H1 (cell line): ENCODE measurements at regions not wholly inside any gene's neighbourhood (a gene's known extent, or its start where the extent isn't known, plus 50 kb on each side); places are given as distances from the start of the nearest gene placed in this dataset.

Source experiments
- CTCF ChIA-PET: fragments of 300-600 bp; sonication (Branson Sonifier 250); formaldehyde crosslinking; loops from one replicate; lab custom pipeline; 2021; ENCODE audit not compliant: partially characterized antibody; lab: Charles Lee
- POLR2A ChIA-PET: fragments of 300-600 bp; sonication (Branson Sonifier 250); formaldehyde crosslinking; loops from one replicate; lab custom pipeline; 2021; ENCODE audit warnings: inconsistent platforms; ENCODE audit not compliant: partially characterized antibody; lab: Charles Lee
- DNase-seq, 2 experiments: peaks; one replicate each; pipeline versions ENCODE4 v3.0.0 to v3.0.0-alpha.2; 2010 to 2022; ENCODE audit warnings: low spot score in 2 of 2, low read depth in 1 of 2, mixed read lengths in 1 of 2
- FAIRE-seq: peaks from 2 replicates; lab custom pipeline; 2011; peaks lifted over from hg19 to GRCh38; lab: Jason Lieb, UNC
- H2AFZ ChIP-seq: 2 replicates; pipeline ENCODE4 v1.8.1; 2012; ENCODE audit warnings: low read length, inconsistent platforms
- H2AK5ac ChIP-seq: 2 replicates; pipeline ENCODE4 v1.6.1; 2013; ENCODE audit warnings: low read depth, low read length
- H2BK120ac ChIP-seq: replicated peaks from 2 replicates; pipeline ENCODE3; 2013; ENCODE audit warnings: low read depth, low read length, inconsistent platforms
- H2BK12ac ChIP-seq: 2 replicates; pipeline ENCODE4 v1.6.1; 2013; ENCODE audit warnings: low read depth, low read length
- H2BK15ac ChIP-seq: 2 replicates; pipeline ENCODE4 v1.6.1; 2013; ENCODE audit warnings: low read length
- H2BK20ac ChIP-seq: 2 replicates; pipeline ENCODE4 v1.6.1; 2013; ENCODE audit warnings: low read length
- H2BK5ac ChIP-seq: 2 replicates; pipeline ENCODE4 v1.6.1; 2013; ENCODE audit warnings: low read depth, low read length
- H3K14ac ChIP-seq: 2 replicates; pipeline ENCODE4 v1.6.1; 2013; ENCODE audit warnings: inconsistent platforms; ENCODE audit not compliant: insufficient read length
- H3K18ac ChIP-seq: 2 replicates; pipeline ENCODE4 v1.6.1; 2013; ENCODE audit warnings: low read length; ENCODE audit errors: extremely low read depth
- H3K23ac ChIP-seq: 2 replicates; pipeline ENCODE4 v1.6.1; 2013; ENCODE audit warnings: inconsistent platforms; ENCODE audit not compliant: insufficient read length
- H3K23me2 ChIP-seq: 2 replicates; pipeline ENCODE4 v1.6.1; 2013; ENCODE audit warnings: low read depth, low read length
- H3K27ac ChIP-seq: 2 replicates; pipeline ENCODE4 v1.6.1; 2011; ENCODE audit warnings: low read depth, low read length, inconsistent platforms
- H3K27me3 ChIP-seq, 4 experiments: replicated peaks in 1 of 4; 1 replicate in 1 of 4; 2 replicates in 3 of 4; pipeline versions ENCODE4 v1.6.1 to v1.8.1; 2011 to 2013; ENCODE audit warnings: low read length in 3 of 4, mild to moderate bottlenecking in 3 of 4, inconsistent platforms in 2 of 4, mixed read lengths in 2 of 4, moderate library complexity in 1 of 4; ENCODE audit not compliant: control insufficient read depth in 3 of 4, insufficient read depth in 3 of 4; ENCODE audit errors: extremely low read depth in 1 of 4
- H3K36me3 ChIP-seq, 4 experiments: 2 replicates each; pipeline versions ENCODE4 v1.6.1 to v1.8.1; 2011 to 2013; ENCODE audit warnings: mild to moderate bottlenecking in 4 of 4, low read length in 3 of 4, moderate library complexity in 2 of 4, control low read depth in 1 of 4, inconsistent platforms in 1 of 4; ENCODE audit not compliant: insufficient read depth in 4 of 4, control insufficient read depth in 2 of 4
- H3K4ac ChIP-seq: replicated peaks from 2 replicates; pipeline ENCODE3; 2013; ENCODE audit warnings: low read length, low read depth, mixed read lengths, inconsistent platforms; ENCODE audit not compliant: insufficient read length
- H3K4me1 ChIP-seq, 4 experiments: replicated peaks in 1 of 4; 1 replicate in 1 of 4; 2 replicates in 3 of 4; pipeline versions ENCODE4 v1.6.1 to v1.8.1; 2011 to 2013; ENCODE audit warnings: low read length in 3 of 4, inconsistent platforms in 2 of 4, mixed read lengths in 1 of 4; ENCODE audit not compliant: insufficient read depth in 4 of 4, control insufficient read depth in 3 of 4
- H3K4me2 ChIP-seq, 2 experiments: 2 replicates each; pipeline versions ENCODE4 v1.6.1 to v1.8.1; 2011 to 2013; ENCODE audit warnings: low read depth in 2 of 2, low read length in 2 of 2, control low read depth in 1 of 2, inconsistent platforms in 1 of 2, mild to moderate bottlenecking in 1 of 2; ENCODE audit not compliant: insufficient read depth in 1 of 2
- H3K4me3 ChIP-seq, 4 experiments: fragments of 200-600, 300-600 bp in 1 of 4; sonication (generic), shearing (Covaris generic), sonication (Bioruptor Twin) in 1 of 4; 2 replicates each; pipeline versions ENCODE4 v1.5.1 to v1.8.1; 2011 to 2016; ENCODE audit warnings: low read length in 4 of 4, low read depth in 3 of 4, control low read depth in 2 of 4, inconsistent platforms in 2 of 4, mild to moderate bottlenecking in 2 of 4, mixed read lengths in 1 of 4, moderate library complexity in 1 of 4; ENCODE audit not compliant: insufficient read depth in 2 of 4; ENCODE audit errors: extremely low read depth in 1 of 4
- H3K56ac ChIP-seq: replicated peaks from 2 replicates; pipeline ENCODE3; 2013; ENCODE audit warnings: low read depth, mild to moderate bottlenecking, mixed read lengths, low read length, inconsistent platforms; ENCODE audit not compliant: insufficient read length
- H3K79me1 ChIP-seq: 2 replicates; pipeline ENCODE4 v1.6.1; 2013; ENCODE audit warnings: low read depth, low read length, control low read depth
- H3K79me2 ChIP-seq, 2 experiments: 2 replicates each; pipeline versions ENCODE4 v1.6.1 to v1.8.1; 2012 to 2013; ENCODE audit warnings: low read length in 2 of 2, mild to moderate bottlenecking in 2 of 2, inconsistent platforms in 1 of 2; ENCODE audit not compliant: insufficient read depth in 2 of 2, control insufficient read depth in 1 of 2
- H3K9ac ChIP-seq, 4 experiments: replicated peaks in 1 of 4; 1 replicate in 1 of 4; 2 replicates in 3 of 4; pipeline versions ENCODE4 v1.6.1 to v1.8.1; 2011 to 2013; ENCODE audit warnings: low read depth in 3 of 4, low read length in 3 of 4, control low read depth in 2 of 4, mild to moderate bottlenecking in 2 of 4, moderate library complexity in 2 of 4, inconsistent platforms in 1 of 4; ENCODE audit errors: extremely low read depth in 1 of 4
- H3K9me3 ChIP-seq, 2 experiments: 2 replicates each; pipeline versions ENCODE4 v1.6.1 to v1.8.1; 2012 to 2013; ENCODE audit warnings: mild to moderate bottlenecking in 2 of 2, moderate library complexity in 2 of 2, control low read depth in 1 of 2, inconsistent platforms in 1 of 2, low read depth in 1 of 2, low read length in 1 of 2, mixed read lengths in 1 of 2; ENCODE audit not compliant: insufficient read depth in 2 of 2
- H4K20me1 ChIP-seq, 2 experiments: replicated peaks in 1 of 2; 2 replicates each; pipeline versions ENCODE3 to v1.8.1; 2011 to 2013; ENCODE audit warnings: inconsistent platforms in 2 of 2, low read length in 2 of 2, mild to moderate bottlenecking in 1 of 2; ENCODE audit not compliant: insufficient read depth in 2 of 2, control insufficient read depth in 1 of 2
- H4K5ac ChIP-seq: 2 replicates; pipeline ENCODE4 v1.6.1; 2013; ENCODE audit warnings: low read length, low read depth, mixed read lengths, inconsistent platforms; ENCODE audit not compliant: insufficient read length
- H4K8ac ChIP-seq: 2 replicates; pipeline ENCODE4 v1.8.0; 2013; ENCODE audit warnings: mild to moderate bottlenecking, moderate library complexity, low read length, inconsistent platforms; ENCODE audit not compliant: insufficient read depth; ENCODE audit errors: extremely low read depth
- H4K91ac ChIP-seq: replicated peaks from 2 replicates; pipeline ENCODE3; 2013; ENCODE audit warnings: low read length, mixed read lengths, inconsistent platforms; ENCODE audit not compliant: insufficient read length
- BCL11A ChIP-seq, 2 experiments: IDR thresholded peaks; one replicate each; pipeline ENCODE4 v1.6.1; 2011; ENCODE audit warnings: low read depth in 2 of 2, low read length in 2 of 2, mild to moderate bottlenecking in 2 of 2
- MAFK ChIP-seq: IDR thresholded peaks from 2 replicates; pipeline ENCODE4 v1.6.1; 2012; ENCODE audit warnings: low read depth, mild to moderate bottlenecking, improper control_type of control experiment, low read length
- SAP30 ChIP-seq: fragments of 300-600 bp; sonication (generic); IDR thresholded peaks from 2 replicates; pipeline ENCODE4 v1.7.1; 2012; ENCODE audit warnings: low read length, moderate library complexity, mild to moderate bottlenecking, inconsistent platforms; ENCODE audit not compliant: insufficient read depth, insufficient replicate concordance
- SP1 ChIP-seq: IDR thresholded peaks from 2 replicates; pipeline ENCODE4 v1.6.1; 2011; ENCODE audit warnings: low read depth, low read length
- WGBS, 2 experiments: shearing (Covaris generic) in 1 of 2; methylation state at CpG; one replicate each; pipeline versions ENCODE4 v1.1.6 to v1.1.7; 2013 to 2015; ENCODE audit warnings: low lambda C conversion rate in 2 of 2, mixed read lengths in 2 of 2, inconsistent platforms in 1 of 2, low coverage in 1 of 2, missing lambda C conversion rate in 1 of 2; ENCODE audit not compliant: insufficient replicate concordance in 2 of 2, insufficient coverage in 1 of 2, insufficient read length in 1 of 2; ENCODE audit errors: extremely low coverage in 1 of 2, missing lambda C conversion rate in 1 of 2; 5-methylcytosine and 5-hydroxymethylcytosine counted together
- TF ChIP-seq, protein P1 (sequence below): IDR thresholded peaks from 2 replicates; pipeline ENCODE4 v1.6.1; 2011; ENCODE audit warnings: low read depth, mild to moderate bottlenecking, low read length; ENCODE audit not compliant: insufficient read depth
- TF ChIP-seq, protein P2 (sequence below): IDR thresholded peaks from 2 replicates; pipeline ENCODE4 v1.6.1; 2012; ENCODE audit warnings: inconsistent platforms

DNA sequence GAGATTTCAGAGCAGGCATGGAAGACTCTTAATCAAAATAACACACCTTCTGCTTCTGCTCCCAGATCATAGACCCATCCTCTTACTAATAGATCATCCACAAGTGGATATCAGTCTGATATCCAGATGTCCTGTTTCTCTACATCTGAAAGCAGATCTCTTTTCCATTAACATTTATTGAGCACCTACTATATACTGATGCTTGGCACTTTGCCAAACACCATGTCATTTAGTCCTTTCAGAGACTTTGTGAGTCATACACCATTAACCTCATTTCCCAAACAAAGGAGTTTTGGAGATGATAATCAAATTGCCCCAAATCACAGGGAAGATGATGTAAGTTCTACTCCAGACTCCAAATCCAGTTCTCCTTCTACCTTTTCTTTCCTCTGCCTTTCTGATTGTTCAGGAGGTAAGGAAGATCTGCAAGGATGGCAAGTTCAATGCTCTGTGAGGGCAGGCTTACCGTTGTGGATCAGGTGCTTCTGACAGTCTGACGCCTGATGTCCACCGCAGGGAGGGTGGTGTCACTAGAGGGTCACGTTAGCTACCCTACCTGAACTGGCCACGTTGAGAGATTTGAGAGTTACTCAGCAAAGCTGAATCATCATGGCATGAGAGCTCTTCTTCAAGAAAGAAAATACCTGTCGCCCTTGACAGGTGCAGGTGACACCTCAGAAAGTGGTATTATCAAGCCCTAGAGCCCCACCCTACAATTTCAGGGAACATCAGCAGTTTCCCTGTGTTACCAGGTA lies 269.6 kb upstream of the ZMIZ1 start:
- Histone ChIP-seq H2BK120ac (no peak overlapping the region), H3K79me1 (no peaks in the 10 kb centered on the region), H2AFZ (no peak overlapping the region), H2BK15ac (no peak overlapping the region), H4K8ac (no peak overlapping the region), H3K79me2 (no peaks in the 10 kb centered on the region), H3K36me3 (no peaks in the 10 kb centered on the region), H3K4me1 (peaks cover 0 to 2% (median 0%) of the 10 kb centered on the region in 4 experiments; a peak in 1 of 7 replicates), H3K56ac (no peak overlapping the region), H3K4me2 (no peak overlapping the region), H3K23me2 (no peaks in the 10 kb centered on the region), H4K20me1 (no peaks in the 10 kb centered on the region), H3K4ac (no peak overlapping the region), H2AK5ac (no peak overlapping the region), H2BK12ac (no peak overlapping the region), H3K23ac (no peak overlapping the region), H3K9ac (no peak overlapping the region), H3K9me3 (no peaks in the 10 kb centered on the region)
- POLR2A ChIA-PET: no interaction called here
- no peak for DNase-seq
- CTCF ChIA-PET: interaction anchor here (0.7 to 1.2 kb wide), 3 partner anchors 25 to 752 kb away, joined by 3 to 4 read pairs (median 3); no protein-coding TSS in a partner anchor
- no peak for FAIRE-seq
- WGBS, 2 experiments: 94% methylated on average over 6 of the region's 6 CpGs; no CpG with 5 or more reads in 1 of the 2 experiments
- TF ChIP-seq, protein P1, sequence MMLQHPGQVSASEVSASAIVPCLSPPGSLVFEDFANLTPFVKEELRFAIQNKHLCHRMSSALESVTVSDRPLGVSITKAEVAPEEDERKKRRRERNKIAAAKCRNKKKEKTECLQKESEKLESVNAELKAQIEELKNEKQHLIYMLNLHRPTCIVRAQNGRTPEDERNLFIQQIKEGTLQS: no peak
- TF ChIP-seq SAP30 (no peak), MAFK (no peak), SP1 (no peak), BCL11A (IDR thresholded peaks at IDR 0.05; ENCODE audit: low read depth in 2 of 2, low read length in 2 of 2) (no peak)
- TF ChIP-seq, protein P2, sequence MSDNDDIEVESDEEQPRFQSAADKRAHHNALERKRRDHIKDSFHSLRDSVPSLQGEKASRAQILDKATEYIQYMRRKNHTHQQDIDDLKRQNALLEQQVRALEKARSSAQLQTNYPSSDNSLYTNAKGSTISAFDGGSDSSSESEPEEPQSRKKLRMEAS: no peak
- TF ChIP-seq, all 59 proteins: peak for 0
- no peaks in the 10 kb centered on the region for H3K27me3 ChIP-seq
- no peak overlapping the region for H3K18ac ChIP-seq
- no peak overlapping the region for H3K14ac ChIP-seq
- H4K5ac ChIP-seq: no peak overlapping the region
- no peak overlapping the region for H3K27ac ChIP-seq
- H2BK5ac ChIP-seq: no peak overlapping the region
- no peak overlapping the region for H3K4me3 ChIP-seq
- H2BK20ac ChIP-seq: no peak overlapping the region
- no peak overlapping the region for H4K91ac ChIP-seq
